Ishikawa (cell line): ENCODE measurements at regions not wholly inside any gene's neighbourhood (a gene's known extent, or its start where the extent isn't known, plus 50 kb on each side); places are given as distances from the start of the nearest gene placed in this dataset.

Experiments used
- CEBPB ChIP-seq: IDR thresholded peaks from 2 replicates; pipeline ENCODE4 v1.6.1; 2012
- CREB1 ChIP-seq: IDR thresholded peaks from 2 replicates; pipeline ENCODE4 v1.6.1; 2012; ENCODE audit warnings: low read depth
- EGR1 ChIP-seq: IDR thresholded peaks from 2 replicates; pipeline ENCODE4 v1.6.1; 2012
- EP300 ChIP-seq: IDR thresholded peaks from 2 replicates; pipeline ENCODE4 v1.6.1; 2012; ENCODE audit warnings: borderline replicate concordance
- FOXM1 ChIP-seq: IDR thresholded peaks from 2 replicates; pipeline ENCODE4 v1.6.1; 2012; ENCODE audit warnings: low read depth, borderline replicate concordance
- NFIC ChIP-seq: IDR thresholded peaks from 2 replicates; pipeline ENCODE4 v1.6.1; 2012
- RAD21 ChIP-seq: IDR thresholded peaks from 2 replicates; pipeline ENCODE4 v1.6.1; 2012; ENCODE audit warnings: low read depth
- TAF1 ChIP-seq: IDR thresholded peaks from 2 replicates; pipeline ENCODE4 v1.6.1; 2012; ENCODE audit warnings: low read depth, mild to moderate bottlenecking
- TCF12 ChIP-seq: IDR thresholded peaks from 2 replicates; pipeline ENCODE4 v1.6.1; 2012; ENCODE audit warnings: low read depth
- TEAD4 ChIP-seq: IDR thresholded peaks from 2 replicates; pipeline ENCODE4 v1.6.1; 2012
- YY1 ChIP-seq: IDR thresholded peaks from 2 replicates; pipeline ENCODE4 v1.6.1; 2012; ENCODE audit warnings: low read depth
- ZBTB7A ChIP-seq: IDR thresholded peaks from 2 replicates; pipeline ENCODE4 v1.6.1; 2012; ENCODE audit warnings: low read depth
- TF ChIP-seq, protein P1 (sequence below): IDR thresholded peaks from 2 replicates; pipeline ENCODE4 v1.6.1; 2012; ENCODE audit warnings: low read depth, mild to moderate bottlenecking
- TF ChIP-seq, protein P2 (sequence below): IDR thresholded peaks from 2 replicates; pipeline ENCODE4 v1.6.1; 2012
- TF ChIP-seq, protein P3 (sequence below): IDR thresholded peaks from 2 replicates; pipeline ENCODE4 v1.6.1; 2012

DNA sequence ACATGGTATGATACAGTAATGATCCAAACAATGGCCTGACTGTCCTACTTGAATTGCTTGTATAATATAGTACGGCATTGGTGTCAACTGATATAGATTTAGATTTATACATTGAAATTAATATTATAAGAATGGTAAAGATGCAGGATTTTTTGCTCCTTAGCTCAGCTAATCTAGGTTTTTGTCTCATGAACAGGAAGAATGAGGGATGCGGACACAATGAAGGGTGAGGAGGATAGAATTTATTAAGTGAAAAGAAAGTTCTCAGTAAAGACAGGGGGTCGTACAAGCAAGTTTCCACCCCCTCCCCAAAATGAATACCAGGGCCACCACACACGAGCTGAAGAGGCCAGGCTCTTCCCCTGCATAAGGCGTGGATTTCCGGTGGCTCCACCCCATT, 96.1 kb downstream of the KCNA5 start:
- TF ChIP-seq, protein P1, sequence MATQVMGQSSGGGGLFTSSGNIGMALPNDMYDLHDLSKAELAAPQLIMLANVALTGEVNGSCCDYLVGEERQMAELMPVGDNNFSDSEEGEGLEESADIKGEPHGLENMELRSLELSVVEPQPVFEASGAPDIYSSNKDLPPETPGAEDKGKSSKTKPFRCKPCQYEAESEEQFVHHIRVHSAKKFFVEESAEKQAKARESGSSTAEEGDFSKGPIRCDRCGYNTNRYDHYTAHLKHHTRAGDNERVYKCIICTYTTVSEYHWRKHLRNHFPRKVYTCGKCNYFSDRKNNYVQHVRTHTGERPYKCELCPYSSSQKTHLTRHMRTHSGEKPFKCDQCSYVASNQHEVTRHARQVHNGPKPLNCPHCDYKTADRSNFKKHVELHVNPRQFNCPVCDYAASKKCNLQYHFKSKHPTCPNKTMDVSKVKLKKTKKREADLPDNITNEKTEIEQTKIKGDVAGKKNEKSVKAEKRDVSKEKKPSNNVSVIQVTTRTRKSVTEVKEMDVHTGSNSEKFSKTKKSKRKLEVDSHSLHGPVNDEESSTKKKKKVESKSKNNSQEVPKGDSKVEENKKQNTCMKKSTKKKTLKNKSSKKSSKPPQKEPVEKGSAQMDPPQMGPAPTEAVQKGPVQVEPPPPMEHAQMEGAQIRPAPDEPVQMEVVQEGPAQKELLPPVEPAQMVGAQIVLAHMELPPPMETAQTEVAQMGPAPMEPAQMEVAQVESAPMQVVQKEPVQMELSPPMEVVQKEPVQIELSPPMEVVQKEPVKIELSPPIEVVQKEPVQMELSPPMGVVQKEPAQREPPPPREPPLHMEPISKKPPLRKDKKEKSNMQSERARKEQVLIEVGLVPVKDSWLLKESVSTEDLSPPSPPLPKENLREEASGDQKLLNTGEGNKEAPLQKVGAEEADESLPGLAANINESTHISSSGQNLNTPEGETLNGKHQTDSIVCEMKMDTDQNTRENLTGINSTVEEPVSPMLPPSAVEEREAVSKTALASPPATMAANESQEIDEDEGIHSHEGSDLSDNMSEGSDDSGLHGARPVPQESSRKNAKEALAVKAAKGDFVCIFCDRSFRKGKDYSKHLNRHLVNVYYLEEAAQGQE: no peak
- TF ChIP-seq CEBPB (no peak), NFIC (no peak), ZBTB7A (no peak), YY1 (no peak), EP300 (no peak), FOXM1 (no peak), TEAD4 (no peak), TCF12 (no peak), CREB1 (no peak)
- TF ChIP-seq, protein P2, sequence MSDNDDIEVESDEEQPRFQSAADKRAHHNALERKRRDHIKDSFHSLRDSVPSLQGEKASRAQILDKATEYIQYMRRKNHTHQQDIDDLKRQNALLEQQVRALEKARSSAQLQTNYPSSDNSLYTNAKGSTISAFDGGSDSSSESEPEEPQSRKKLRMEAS: no peak
- TF ChIP-seq, protein P3, sequence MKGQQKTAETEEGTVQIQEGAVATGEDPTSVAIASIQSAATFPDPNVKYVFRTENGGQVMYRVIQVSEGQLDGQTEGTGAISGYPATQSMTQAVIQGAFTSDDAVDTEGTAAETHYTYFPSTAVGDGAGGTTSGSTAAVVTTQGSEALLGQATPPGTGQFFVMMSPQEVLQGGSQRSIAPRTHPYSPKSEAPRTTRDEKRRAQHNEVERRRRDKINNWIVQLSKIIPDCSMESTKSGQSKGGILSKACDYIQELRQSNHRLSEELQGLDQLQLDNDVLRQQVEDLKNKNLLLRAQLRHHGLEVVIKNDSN: no peak

DNA sequence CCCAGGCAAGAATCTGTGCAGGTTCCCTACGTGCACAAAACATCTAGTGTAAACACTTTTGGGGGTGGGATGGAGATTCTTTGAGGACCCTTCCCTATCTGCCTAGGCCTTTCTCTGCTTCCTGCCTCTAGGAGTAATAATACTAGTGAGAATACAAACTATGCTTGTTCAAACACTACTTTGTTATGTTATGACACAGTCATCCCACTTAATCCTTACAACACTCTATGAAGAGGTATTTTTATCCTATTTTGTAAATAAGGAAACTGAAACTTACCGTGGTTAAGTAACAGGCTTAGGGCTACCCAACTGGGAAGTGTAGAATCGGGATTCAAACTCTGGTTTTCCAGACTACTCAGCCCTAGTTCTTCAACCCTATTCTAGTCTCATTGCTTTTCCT, 96.5 kb downstream of the KCNA5 start:
- no peak for TF ChIP-seq EP300
- no peak for TF ChIP-seq NFIC
- TF ChIP-seq TAF1: no peak
- TF ChIP-seq RAD21: no peak

DNA sequence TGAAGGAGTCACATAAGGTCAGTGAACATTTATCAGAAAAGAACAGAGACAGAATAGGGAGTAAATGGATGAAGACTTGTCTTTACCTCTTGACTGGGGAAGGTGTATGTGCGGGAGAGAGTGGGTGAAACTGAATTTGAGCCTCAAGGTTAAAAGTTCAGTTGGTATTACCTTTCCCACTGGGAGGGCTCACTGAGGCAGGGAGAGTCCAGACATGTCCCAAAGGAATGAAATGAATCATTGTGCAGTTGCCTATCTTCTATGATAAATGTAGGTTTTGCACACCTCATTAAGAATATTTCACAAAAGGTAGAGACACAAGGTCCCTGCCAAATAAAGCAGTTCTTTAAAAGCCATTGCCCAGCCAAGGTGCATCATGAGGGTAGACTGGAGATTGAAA, 105.2 kb downstream of the KCNA5 start:
- no peak for TF ChIP-seq RAD21
- TF ChIP-seq CREB1: no peak
- TF ChIP-seq, protein P1: no peak
- TF ChIP-seq EP300: no peak
- no peak for TF ChIP-seq NFIC
- TF ChIP-seq, protein P3: no peak
- no peak for TF ChIP-seq TAF1
- TF ChIP-seq ZBTB7A: no peak
- TF ChIP-seq, protein P2: no peak
- no peak for TF ChIP-seq EGR1
- TF ChIP-seq YY1: no peak
- TF ChIP-seq FOXM1: no peak
- no peak for TF ChIP-seq TEAD4
- TF ChIP-seq CEBPB: no peak

DNA sequence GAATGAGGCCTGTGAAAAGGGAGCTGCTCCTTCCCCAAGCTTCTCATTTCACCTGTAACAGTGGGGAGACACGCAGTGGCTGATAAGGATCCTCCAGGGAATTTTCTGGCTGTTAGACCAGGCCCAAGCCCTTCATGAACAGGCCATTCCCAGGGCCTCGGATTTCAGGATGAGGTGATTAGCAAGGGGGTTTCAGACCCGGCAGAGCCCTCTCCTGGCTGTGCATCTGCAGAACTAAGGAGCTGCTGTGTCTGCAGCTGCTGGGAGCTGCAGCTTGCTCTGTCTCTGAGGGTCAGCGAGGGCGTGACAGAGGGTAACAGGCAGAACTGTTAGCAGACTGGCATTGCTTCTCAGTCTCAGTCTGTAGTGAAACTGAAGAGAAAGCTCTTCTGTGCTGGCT, 110.4 kb downstream of the KCNA5 start:
- TF ChIP-seq RAD21 (no peak), YY1 (no peak), ZBTB7A (no peak), EGR1 (no peak), CREB1 (no peak), CEBPB (no peak), TEAD4 (no peak), TAF1 (no peak), TCF12 (no peak), NFIC (no peak), EP300 (no peak)
- TF ChIP-seq, protein P3: no peak
- TF ChIP-seq, protein P1: no peak
- TF ChIP-seq, protein P2: no peak
